ENCODE measurements at regions not wholly inside any gene's neighbourhood (a gene's known extent, or its start where the extent isn't known, plus 50 kb on each side); places are given as distances from the start of the nearest gene placed in this dataset.

- no peak for TF ChIP-seq CTCF (IDR thresholded peaks at IDR 0.05)
- no peak overlapping the region for H3K27ac Mint-ChIP-seq
- no peak overlapping the region for H3K4me3 Mint-ChIP-seq
- H3K36me3 Mint-ChIP-seq (ENCODE audit: low read depth), result no peaks in the 10 kb centered on the region
- H3K4me1 Mint-ChIP-seq (ENCODE audit: low read depth), result no peaks in the 10 kb centered on the region
- no peaks in the 10 kb centered on the region for H3K9me3 Mint-ChIP-seq
- H3K27me3 Mint-ChIP-seq (ENCODE audit: insufficient read depth), result peaks cover 7% of the 10 kb centered on the region
- no peak for DNase-seq
Measured at GRCh38 chr14:71863766-71864165, 68.5 kb upstream of the RGS6 start.
